Epidermal melanocyte (primary cell): ENCODE measurements at regions not wholly inside any gene's neighbourhood (a gene's known extent, or its start where the extent isn't known, plus 50 kb on each side); places are given as distances from the start of the nearest gene placed in this dataset.

ENCODE experiments used
- DNase-seq: peaks from one replicate; pipeline ENCODE4 v3.0.0; 2011; ENCODE audit warnings: low spot score; ENCODE audit not compliant: insufficient read length

DNA sequence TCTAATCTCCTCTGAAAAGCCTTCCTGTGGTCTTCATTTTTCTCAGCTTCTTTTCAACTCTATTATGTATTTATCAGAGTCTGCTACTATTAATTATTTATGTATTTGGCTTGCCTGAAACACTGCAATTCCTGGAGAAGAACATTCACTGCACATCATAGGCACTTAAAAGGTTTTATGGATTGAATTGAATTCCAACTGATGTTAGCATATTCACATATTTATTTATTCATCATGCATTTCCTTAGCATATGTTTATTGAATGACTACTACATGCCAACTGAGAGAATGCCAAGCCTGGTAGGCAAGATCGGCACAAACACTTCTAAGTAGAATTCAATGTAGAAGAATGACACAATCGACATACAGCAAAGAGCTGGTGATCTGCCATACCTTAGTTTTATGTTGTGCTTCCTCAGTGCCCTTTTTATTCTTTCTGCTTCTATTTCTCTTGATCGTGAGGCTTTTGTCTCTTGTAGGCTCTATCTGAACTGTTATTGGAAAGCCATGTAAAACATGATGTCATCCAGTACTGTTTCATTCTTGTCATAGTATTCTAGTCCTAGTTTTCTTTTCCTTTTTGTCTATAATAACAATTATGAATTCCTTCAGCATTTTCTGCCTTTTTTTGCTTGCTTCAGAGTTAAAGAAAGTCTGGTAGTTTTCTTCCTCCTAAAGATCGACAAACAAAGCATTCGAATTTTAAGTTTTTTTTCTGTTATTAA lies 454.2 kb downstream of the TLE4 start:
- DNase-seq: no peak

- DNase-seq: no peak
Observed at GRCh38 chr9:80025131-80025530, 453.4 kb downstream of the TLE4 start.

- no peak for DNase-seq
Observed at GRCh38 chr9:80020530-80020929, 448.8 kb downstream of the TLE4 start.

DNA sequence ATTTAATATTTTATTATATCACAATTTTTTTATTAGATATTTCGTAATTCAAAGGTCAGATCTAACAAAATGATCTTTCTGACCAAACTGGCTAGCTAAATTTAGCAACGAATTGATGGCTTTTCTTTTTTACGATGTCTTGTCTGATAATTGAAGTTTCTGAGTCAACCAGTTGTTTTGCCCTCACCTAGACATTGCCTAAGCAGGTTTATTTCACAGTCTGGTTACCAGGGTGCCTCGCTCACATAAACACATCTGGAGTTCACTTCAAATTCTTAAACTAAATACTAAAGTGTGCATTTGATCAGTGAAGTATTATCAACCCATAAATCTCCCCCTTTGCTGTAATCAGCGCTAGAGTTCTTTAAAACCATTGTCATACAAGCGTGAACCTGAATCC lies 448.3 kb downstream of the TLE4 start:
- no peak for DNase-seq

DNA sequence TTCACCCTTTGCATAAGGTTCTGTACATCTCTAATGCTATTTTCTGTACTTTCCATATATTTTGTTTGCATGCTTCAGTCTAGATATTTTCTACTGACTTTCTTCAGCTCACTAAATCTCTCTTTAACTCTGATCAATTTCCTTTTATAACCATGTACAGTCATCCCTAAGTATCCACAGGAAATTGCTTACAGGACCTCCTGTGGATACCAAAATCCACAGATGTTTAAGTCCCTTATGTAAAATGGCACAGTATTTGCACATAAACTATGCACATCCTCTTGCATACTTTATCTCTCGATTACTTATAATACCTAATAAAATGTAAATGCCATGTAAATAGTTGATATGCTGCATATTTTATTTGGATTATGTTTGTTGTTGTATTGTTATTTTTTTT lies 442.1 kb downstream of the TLE4 start:
- no peak for DNase-seq

DNA sequence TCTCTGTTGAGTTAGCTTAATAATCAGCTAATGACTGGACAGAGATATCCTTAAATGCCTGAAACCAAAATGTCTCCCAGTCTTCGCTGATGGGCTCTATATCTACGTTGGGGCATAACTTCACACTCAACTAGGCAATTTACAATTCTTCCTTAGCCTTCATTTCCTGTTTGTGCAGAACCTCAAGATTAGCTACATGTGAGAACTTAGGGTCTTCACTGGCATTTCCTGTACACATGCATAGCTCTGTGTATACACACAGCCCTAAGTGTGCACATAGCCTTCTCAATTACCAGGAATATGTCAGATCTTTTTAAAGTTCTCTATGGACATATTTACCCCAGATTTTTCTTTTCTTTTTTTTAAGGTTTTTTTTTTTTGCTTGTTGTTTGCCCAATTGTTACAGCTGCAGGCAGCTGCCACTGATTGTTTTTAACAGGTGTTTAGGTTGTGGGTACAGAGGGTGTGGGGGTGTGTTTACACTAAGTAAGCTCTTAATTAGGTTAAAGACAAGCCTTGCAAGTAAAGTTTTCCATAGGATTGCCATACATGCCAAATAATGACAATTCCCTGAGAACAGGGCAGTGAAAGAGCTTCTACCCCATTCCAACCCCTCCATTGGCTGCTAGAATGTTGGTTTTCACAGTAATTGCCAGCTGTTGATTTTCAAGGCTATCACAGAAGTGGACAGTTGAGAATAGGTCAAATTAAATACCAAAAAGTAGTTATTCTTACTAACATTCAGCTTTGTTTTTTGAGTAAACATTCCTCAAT lies 441.0 kb downstream of the TLE4 start:
- no peak for DNase-seq

- DNase-seq: no peak
Observed at GRCh38 chr9:80009204-80009603, 437.4 kb downstream of the TLE4 start.

DNA sequence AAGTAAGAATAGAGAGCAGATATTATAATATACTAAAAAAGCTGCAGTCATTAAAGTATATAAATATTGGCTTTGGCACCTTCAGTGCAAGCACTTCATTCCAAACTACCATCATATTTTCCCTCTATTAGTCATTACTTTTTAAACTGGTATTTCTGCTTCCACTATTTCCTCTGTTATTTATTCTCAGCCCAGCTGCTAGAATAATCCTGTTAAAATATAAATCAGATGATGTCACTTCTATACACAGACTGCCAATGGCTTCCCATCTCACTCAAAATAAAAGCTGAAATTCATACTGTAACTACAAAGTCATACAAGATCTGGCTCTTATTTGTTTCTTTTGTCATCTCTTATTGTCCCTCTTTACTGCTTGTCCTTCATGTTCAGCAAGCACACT lies 432.9 kb downstream of the TLE4 start:
- no peak for DNase-seq

DNA sequence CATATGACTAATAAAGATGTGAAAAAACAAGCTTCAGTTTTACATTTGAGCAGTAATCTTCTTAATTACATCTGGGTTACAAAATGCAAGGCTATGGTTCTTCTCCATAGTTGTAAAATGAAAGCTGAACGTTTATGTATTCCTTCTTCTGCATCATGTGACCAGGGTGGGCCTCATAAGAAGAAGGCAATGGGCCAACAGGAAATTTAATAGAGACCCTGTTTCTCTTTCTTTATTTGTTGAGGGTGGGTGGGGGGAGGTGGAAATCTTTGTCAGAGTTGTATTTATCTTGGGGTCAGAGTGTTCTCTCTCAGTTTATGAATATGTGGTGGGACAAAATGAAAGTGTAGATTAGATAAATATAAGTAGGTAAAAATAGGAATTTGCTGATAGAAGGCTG lies 418.8 kb downstream of the TLE4 start:
- no peak for DNase-seq

- no peak for DNase-seq
Observed at GRCh38 chr9:79989079-79989478, 417.3 kb downstream of the TLE4 start.

GRCh38 chr9:79988126-79988525 lies 416.4 kb downstream of the TLE4 start:
- no peak for DNase-seq

DNA sequence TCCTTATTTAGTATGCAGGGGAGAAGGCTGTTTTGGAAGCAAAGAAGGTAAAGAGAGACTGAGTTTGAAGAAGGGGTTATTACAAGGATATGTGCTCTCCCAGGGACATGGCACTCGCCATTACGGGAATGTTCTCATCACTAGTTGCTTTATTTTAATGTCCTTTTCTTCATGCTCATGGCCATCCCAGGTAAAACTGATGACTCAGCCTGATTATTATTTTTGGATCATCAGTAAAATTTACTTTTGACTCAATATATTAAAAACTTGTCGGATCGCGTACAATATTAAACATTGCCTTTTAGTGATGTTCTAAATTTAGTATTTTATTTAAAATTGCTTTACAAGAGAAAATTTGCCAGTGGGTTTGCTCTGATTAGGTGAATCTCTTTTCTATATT lies 414.7 kb downstream of the TLE4 start:
- no peak for DNase-seq

DNA sequence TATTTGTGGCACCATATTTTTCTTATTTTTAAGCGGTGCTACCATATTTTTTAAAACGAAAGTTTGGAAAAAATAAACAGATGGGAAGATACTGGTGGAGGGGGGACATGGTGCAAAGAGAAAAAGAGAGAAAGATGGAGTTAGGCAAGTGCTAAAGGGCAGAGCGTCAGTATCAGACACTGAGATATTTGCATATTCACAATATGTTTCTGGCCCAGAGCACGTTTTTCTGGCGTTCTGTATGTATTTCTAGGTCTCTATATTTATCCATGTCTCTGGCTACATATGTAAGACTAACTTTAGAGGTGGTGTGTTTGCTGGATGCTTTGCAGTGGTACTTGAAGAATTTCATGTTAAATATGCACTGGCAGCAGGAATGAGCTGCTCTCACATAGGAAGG lies 414.0 kb downstream of the TLE4 start:
- no peak for DNase-seq

- no peak for DNase-seq
Observed at GRCh38 chr9:79985264-79985663, 413.5 kb downstream of the TLE4 start.

DNA sequence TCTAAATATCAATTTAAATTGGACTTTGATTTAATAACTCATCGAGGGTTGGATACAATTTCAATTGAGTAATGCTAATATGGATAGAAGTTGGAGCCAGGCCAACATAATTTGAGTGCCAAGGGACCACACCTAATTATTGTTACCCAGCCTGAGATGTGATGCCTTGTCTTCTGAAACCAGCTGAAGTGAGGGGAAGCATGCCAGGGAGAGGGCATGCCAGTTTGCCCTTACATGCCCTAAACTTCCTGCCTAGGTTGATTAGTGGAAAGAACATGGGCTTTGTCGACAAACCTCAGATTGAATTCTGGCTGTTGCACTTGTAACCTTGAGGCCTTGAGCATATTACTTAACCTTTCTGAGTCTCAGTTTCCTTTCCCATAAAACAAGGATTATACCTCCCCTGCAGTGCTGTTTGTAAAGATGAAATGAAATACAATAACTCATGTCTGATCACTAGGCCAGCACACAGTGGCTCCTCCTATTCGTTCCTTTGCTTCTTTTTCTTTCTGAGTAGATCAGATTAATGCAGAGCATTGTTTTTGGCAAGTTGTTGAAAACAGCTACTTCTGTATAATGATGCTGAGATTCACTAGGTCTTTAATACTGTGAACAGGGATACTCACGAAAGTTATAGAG lies 412.8 kb downstream of the TLE4 start:
- DNase-seq: no peak

- DNase-seq: no peak
Observed at GRCh38 chr9:79980432-79980831, 408.7 kb downstream of the TLE4 start.

DNA sequence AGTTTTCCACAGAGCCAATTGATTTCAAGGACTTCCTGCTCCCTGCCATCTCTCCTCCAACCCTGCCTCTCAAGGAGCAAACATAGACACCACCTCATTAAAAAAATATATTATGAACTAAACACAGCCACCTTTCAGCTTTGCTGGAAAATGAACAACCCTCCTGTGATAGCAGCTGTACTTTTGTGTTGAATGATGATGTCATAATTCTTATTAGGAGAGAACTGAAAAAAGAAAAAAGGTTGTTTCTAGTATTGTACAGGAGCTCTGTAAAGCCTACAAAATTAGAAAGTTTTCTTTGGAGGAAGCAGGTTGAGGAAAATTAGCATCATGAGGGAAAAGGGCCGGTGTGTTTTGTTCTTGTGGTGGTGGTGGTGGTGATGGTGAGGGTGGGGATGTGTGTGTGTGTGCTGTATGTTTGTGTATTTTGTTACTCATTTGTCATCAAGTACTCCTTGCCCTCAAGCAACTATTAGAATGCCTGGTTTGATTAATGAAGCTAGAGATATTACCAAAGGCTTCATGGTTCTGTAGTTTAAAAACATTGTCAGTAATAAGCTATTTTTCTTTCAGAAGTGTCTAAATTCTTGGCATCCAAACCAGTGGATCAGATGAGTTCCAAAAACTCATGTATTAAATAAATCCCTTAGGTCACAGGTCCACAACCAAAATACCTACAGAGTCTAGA lies 405.9 kb downstream of the TLE4 start:
- no peak for DNase-seq

GRCh38 chr9:79977074-79977435 lies 405.3 kb downstream of the TLE4 start:
- no peak for DNase-seq

- no peak for DNase-seq
Observed at GRCh38 chr9:79976257-79977073, 404.7 kb downstream of the TLE4 start.

DNA sequence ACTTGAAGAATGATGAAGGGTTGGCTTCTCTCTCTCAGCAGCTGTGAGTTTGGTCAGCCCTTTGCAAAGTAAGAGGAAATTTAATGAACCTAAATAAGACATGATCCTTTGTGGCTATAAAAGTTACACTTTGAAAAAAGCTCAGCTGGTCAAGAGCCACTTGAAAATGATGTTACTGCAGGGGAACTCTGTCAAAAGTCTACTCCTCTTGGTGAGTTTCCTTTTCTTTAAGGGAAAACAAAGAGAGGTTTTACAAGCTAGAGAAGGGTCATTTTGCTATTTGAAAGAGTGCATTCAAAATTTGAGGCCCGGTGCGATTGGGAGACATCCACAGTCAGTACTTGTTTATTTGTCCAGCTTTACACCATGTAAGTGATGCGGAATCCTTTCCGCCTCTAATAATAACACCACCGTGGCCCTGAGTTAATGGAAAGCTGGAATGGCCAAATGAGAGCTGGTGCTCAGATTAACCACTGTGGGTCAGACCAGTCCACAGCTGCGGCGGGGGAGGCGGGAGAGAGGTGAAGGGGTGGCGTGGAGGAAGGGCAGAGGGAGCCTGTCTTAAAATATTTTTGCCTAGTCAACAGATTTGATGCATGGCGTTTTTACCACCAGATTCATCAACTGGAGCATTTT lies 404.0 kb downstream of the TLE4 start:
- DNase-seq: no peak
